ENCODE measurements at regions not wholly inside any gene's neighbourhood (a gene's known extent, or its start where the extent isn't known, plus 50 kb on each side); places are given as distances from the start of the nearest gene placed in this dataset.

DNA sequence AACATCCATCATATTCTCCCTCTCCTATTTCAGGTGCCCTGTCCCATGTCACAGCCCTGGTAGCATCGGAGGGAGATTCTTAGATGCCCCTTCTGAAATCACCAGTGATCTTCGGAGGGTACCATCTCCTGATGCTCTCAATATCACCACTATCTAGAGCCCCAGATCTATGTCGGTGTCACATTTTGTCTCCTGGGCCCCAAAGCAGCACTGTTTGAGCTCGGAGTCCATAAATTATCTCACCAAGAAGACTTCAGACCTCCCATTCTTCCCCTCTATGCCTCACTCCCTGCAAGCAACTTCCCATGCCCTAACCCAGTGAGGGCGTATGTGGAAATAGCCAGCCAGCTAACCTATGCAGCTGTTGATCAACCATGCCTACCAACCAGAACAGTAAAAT, 51.5 kb upstream of the NLK start:
- H3K4me3 Mint-ChIP-seq: no peak overlapping the region
- H3K27ac Mint-ChIP-seq: no peak overlapping the region
- H3K9me3 ChIP-seq (ENCODE audit: control insufficient read depth, low read length, poor library complexity, severe bottlenecking): no peaks in the 10 kb centered on the region
- H3K27me3 Mint-ChIP-seq: peaks cover 30% of the 10 kb centered on the region
- H3K4me1 Mint-ChIP-seq: no peaks in the 10 kb centered on the region
- ATAC-seq (no peak), DNase-seq (no peak)
- peaks cover 2% of the 10 kb centered on the region for H3K36me3 Mint-ChIP-seq (ENCODE audit: low read depth)

DNA sequence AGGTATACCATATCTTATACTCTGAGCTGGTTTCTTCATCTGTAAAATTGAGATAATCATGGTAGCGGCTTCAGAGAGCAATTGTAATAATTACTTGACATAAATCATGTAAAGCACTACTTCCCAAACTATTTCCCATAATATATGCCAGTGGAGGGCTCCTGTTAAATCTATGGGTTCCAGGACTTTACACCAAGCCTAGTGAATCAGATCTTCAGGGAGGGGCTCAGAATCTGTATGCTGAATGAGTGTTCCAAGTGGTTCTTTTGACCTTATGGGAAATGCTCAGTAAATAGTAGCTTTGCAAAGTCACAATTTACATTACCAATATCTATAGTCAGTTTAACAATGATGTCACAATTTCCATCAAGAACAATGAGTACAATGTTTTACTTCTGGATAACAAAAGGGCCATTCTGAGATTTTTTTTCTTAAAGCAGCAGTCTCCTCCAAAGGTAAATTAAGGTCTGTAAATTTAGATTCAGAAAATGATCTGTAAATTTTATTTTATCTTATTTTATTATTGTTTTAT, 50.9 kb upstream of the NLK start:
- H3K9me3 ChIP-seq (ENCODE audit: control insufficient read depth, low read length, poor library complexity, severe bottlenecking): no peaks in the 10 kb centered on the region
- H3K27ac Mint-ChIP-seq: no peak overlapping the region
- H3K4me3 Mint-ChIP-seq: no peak overlapping the region
- peaks cover 2% of the 10 kb centered on the region for H3K36me3 Mint-ChIP-seq (ENCODE audit: low read depth)
- no peak for DNase-seq
- peaks cover 32% of the 10 kb centered on the region for H3K27me3 Mint-ChIP-seq
- no peak for ATAC-seq
- no peaks in the 10 kb centered on the region for H3K4me1 Mint-ChIP-seq
